ENCODE measurements at regions not wholly inside any gene's neighbourhood (a gene's known extent, or its start where the extent isn't known, plus 50 kb on each side); places are given as distances from the start of the nearest gene placed in this dataset.

DNA sequence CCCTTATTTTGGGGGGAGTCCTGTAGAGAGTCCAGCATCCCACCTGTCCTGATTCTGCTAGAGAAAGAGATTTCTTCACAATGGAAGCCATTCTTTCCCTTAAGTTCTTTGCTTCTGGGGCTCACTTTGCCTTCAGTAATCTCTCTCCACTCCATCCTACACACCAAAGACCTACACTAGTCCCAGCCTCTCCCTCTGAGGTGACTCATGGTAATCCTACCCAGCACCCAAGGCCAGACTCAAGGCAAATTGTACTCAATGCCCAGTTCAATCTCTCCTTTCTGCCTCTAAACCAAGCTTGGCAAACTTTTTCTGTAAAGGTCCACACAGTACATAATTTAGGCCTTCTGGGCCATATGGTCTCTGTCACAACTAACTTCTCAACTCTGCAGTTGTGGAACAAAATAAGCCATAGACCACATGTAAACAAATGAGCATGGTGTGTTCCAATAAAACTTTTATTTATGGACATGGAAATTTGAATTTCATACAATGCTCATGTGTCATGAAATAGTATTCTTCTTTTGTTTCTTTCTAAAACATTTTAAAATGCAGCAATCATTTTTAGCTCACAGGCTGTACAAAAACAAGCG is 72.5 kb downstream of the MRPL46 start:
- no peak overlapping the region for H2BK15ac ChIP-seq (replicated peaks; ENCODE audit: low read depth)
- no peak overlapping the region for H3K4me2 ChIP-seq (ENCODE audit: low read length)
- DNase-seq: no peak
- no peak overlapping the region for H3K18ac ChIP-seq (ENCODE audit: low read length)
- no peak overlapping the region for H3K4ac ChIP-seq (ENCODE audit: low read depth, low read length)
- H3K27me3 ChIP-seq (ENCODE audit: insufficient read depth, low read length, poor library complexity): no peaks in the 10 kb centered on the region
- no peaks in the 10 kb centered on the region for H3K4me1 ChIP-seq (ENCODE audit: control insufficient read depth, low read depth, low read length)
- H3K36me3 ChIP-seq (ENCODE audit: control insufficient read depth, insufficient read depth, low read length): no peaks in the 10 kb centered on the region
- no peaks in the 10 kb centered on the region for H3K79me1 ChIP-seq (ENCODE audit: low read length)
- H3K56ac ChIP-seq (ENCODE audit: low read length): no peak overlapping the region
- no CpG with 5 or more reads among the region's 1 CpG for whole genome bisulfite sequencing (ENCODE audit: extremely low coverage, insufficient coverage, low lambda C conversion rate)
- no peak overlapping the region for H3K9ac ChIP-seq (ENCODE audit: low read length)
- no peak overlapping the region for H3K27ac ChIP-seq (ENCODE audit: low read depth, low read length)
- H4K5ac ChIP-seq (ENCODE audit: low read length): no peak overlapping the region
- no peak overlapping the region for H2BK5ac ChIP-seq (ENCODE audit: low read length)
- no peak overlapping the region for H3K4me3 ChIP-seq (ENCODE audit: low read length)
- no peak overlapping the region for H2AK5ac ChIP-seq (ENCODE audit: low read length)
- H2BK120ac ChIP-seq (ENCODE audit: low read depth, low read length): no peak overlapping the region
- H3K79me2 ChIP-seq (ENCODE audit: control insufficient read depth, insufficient read depth, low read length): no peaks in the 10 kb centered on the region
- H4K8ac ChIP-seq (ENCODE audit: low read depth, low read length): no peak overlapping the region
- H3K23ac ChIP-seq (ENCODE audit: low read length): no peak overlapping the region

DNA sequence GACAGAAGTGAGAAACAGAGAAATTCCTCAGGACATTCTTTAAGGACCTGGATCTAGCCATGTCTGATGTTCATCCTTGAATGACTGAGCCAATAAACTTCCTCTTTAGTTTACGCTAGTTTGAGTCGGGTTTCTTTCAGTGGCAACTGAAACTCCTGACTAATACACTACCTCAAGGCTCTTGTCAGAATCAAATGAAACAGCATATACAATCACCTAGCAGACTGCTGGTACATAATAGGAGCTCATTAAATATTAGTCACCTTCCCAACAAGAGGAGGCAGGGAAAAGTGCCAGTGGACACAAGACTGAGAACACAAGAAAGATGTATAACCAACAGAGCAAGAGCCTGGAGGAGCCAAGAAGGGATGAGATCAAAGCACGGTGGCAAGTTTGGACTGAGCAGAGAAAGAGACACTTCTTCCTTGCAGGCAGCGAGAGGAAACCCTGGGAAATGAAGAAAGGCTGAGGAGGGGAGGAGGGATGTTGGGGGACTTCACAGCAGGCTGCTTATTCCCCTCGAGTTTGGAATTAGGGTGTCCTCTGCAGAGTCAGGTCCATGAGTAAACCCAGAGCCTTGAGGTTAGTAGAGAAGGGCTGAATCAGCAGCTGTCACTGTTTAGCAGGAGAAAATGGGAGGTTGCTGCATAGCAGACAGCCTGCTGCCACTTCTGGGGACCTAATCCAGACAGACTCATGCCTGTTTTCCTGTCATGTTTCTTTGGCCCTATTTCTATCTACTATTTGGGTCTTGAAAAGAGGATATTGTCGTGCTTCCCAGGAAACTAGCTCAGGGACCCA is 73.3 kb downstream of the MRPL46 start:
- no peak overlapping the region for H3K9ac ChIP-seq (ENCODE audit: low read length)
- no peak overlapping the region for H4K5ac ChIP-seq (ENCODE audit: low read length)
- no peaks in the 10 kb centered on the region for H3K36me3 ChIP-seq (ENCODE audit: control insufficient read depth, insufficient read depth, low read length)
- H3K18ac ChIP-seq (ENCODE audit: low read length): no peak overlapping the region
- no peaks in the 10 kb centered on the region for H3K79me1 ChIP-seq (ENCODE audit: low read length)
- H3K27ac ChIP-seq (ENCODE audit: low read depth, low read length): no peak overlapping the region
- no peaks in the 10 kb centered on the region for H3K4me1 ChIP-seq (ENCODE audit: control insufficient read depth, low read depth, low read length)
- H3K27me3 ChIP-seq (ENCODE audit: insufficient read depth, low read length, poor library complexity): no peaks in the 10 kb centered on the region
- H3K56ac ChIP-seq (ENCODE audit: low read length): no peak overlapping the region
- no peak overlapping the region for H3K4me2 ChIP-seq (ENCODE audit: low read length)
- H3K4me3 ChIP-seq (ENCODE audit: low read length): no peak overlapping the region
- no peaks in the 10 kb centered on the region for H3K79me2 ChIP-seq (ENCODE audit: control insufficient read depth, insufficient read depth, low read length)
- H2BK120ac ChIP-seq (ENCODE audit: low read depth, low read length): no peak overlapping the region
- DNase-seq: no peak
- H2AK5ac ChIP-seq (ENCODE audit: low read length): no peak overlapping the region
- no peak overlapping the region for H3K4ac ChIP-seq (ENCODE audit: low read depth, low read length)
- no peak overlapping the region for H2BK15ac ChIP-seq (replicated peaks; ENCODE audit: low read depth)
- H4K8ac ChIP-seq (ENCODE audit: low read depth, low read length): no peak overlapping the region
- H3K23ac ChIP-seq (ENCODE audit: low read length): no peak overlapping the region
- no peak overlapping the region for H2BK5ac ChIP-seq (ENCODE audit: low read length)
- no CpG with 5 or more reads among the region's 6 CpGs for WGBS (ENCODE audit: extremely low coverage, insufficient coverage, low lambda C conversion rate)

DNA sequence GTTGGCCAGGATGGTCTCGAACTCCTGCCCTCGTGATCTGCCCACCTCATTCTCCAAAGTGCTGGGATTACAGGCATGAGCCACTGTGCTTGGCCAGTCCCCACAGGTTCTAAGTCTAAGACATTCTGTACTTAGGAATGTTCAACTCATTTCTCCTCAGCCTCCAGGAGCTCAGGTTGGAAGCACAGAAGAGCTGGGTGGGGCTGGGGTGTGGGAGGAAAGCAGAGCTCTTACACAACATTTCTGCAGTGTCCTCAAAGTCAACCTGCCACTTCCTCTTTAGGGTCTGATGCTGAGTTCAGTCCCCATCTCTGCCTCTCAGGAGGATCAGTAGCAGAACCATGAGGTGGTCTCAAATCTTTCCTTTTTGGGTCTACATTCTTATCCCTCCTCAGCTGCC is 75.5 kb downstream of the MRPL46 start:
- H3K9ac ChIP-seq (ENCODE audit: low read length): no peak overlapping the region
- no peak overlapping the region for H2BK5ac ChIP-seq (ENCODE audit: low read length)
- no peaks in the 10 kb centered on the region for H3K27me3 ChIP-seq (ENCODE audit: insufficient read depth, low read length, poor library complexity)
- no peaks in the 10 kb centered on the region for H3K79me1 ChIP-seq (ENCODE audit: low read length)
- H3K36me3 ChIP-seq (ENCODE audit: control insufficient read depth, insufficient read depth, low read length): no peaks in the 10 kb centered on the region
- H3K4me1 ChIP-seq (ENCODE audit: control insufficient read depth, low read depth, low read length): no peaks in the 10 kb centered on the region
- no peak overlapping the region for H3K4me3 ChIP-seq (ENCODE audit: low read length)
- no peak overlapping the region for H4K5ac ChIP-seq (ENCODE audit: low read length)
- H3K56ac ChIP-seq (ENCODE audit: low read length): no peak overlapping the region
- no CpG with 5 or more reads among the region's 2 CpGs for WGBS (ENCODE audit: extremely low coverage, insufficient coverage, low lambda C conversion rate)
- no peak for DNase-seq
- no peak overlapping the region for H3K23ac ChIP-seq (ENCODE audit: low read length)
- H3K18ac ChIP-seq (ENCODE audit: low read length): no peak overlapping the region
- no peak overlapping the region for H2BK120ac ChIP-seq (ENCODE audit: low read depth, low read length)
- no peak overlapping the region for H3K4me2 ChIP-seq (ENCODE audit: low read length)
- no peak overlapping the region for H2BK15ac ChIP-seq (replicated peaks; ENCODE audit: low read depth)
- H3K4ac ChIP-seq (ENCODE audit: low read depth, low read length): no peak overlapping the region
- H3K27ac ChIP-seq (ENCODE audit: low read depth, low read length): no peak overlapping the region
- H2AK5ac ChIP-seq (ENCODE audit: low read length): no peak overlapping the region
- no peaks in the 10 kb centered on the region for H3K79me2 ChIP-seq (ENCODE audit: control insufficient read depth, insufficient read depth, low read length)
- no peak overlapping the region for H4K8ac ChIP-seq (ENCODE audit: low read depth, low read length)

DNA sequence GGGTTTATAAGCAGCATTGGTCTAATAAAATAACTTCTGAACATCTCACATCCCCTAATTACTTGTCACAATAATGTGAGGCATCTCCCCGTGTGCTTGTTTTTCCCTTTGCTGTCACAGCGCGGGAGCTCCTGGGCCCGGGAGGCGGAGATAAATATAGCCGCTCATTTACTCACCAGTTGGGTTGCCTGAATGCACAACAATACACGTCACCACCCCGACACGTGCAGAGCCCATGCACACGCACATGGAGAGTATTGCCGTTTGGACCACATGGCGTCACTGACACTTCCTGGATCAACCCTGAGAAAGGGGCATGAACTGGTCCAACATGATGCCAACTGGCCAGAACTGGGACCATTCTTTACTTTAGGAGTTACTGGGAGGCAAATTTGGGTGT is 76.2 kb downstream of the MRPL46 start:
- Histone ChIP-seq H3K36me3 (ENCODE audit: control insufficient read depth, insufficient read depth, low read length) (no peaks in the 10 kb centered on the region), H2BK120ac (ENCODE audit: low read depth, low read length) (no peak overlapping the region), H4K8ac (ENCODE audit: low read depth, low read length) (no peak overlapping the region), H3K18ac (ENCODE audit: low read length) (no peak overlapping the region), H3K79me2 (ENCODE audit: control insufficient read depth, insufficient read depth, low read length) (no peaks in the 10 kb centered on the region), H3K4me3 (ENCODE audit: low read length) (no peak overlapping the region), H3K56ac (ENCODE audit: low read length) (no peak overlapping the region), H3K79me1 (ENCODE audit: low read length) (no peaks in the 10 kb centered on the region), H2AK5ac (ENCODE audit: low read length) (no peak overlapping the region), H2BK15ac (replicated peaks; ENCODE audit: low read depth) (no peak overlapping the region), H3K23ac (ENCODE audit: low read length) (no peak overlapping the region), H2BK5ac (ENCODE audit: low read length) (no peak overlapping the region), H4K5ac (ENCODE audit: low read length) (no peak overlapping the region), H3K27ac (ENCODE audit: low read depth, low read length) (no peak overlapping the region), H3K4ac (ENCODE audit: low read depth, low read length) (no peak overlapping the region), H3K4me2 (ENCODE audit: low read length) (no peak overlapping the region), H3K4me1 (ENCODE audit: control insufficient read depth, low read depth, low read length) (no peaks in the 10 kb centered on the region), H3K27me3 (ENCODE audit: insufficient read depth, low read length, poor library complexity) (no peaks in the 10 kb centered on the region), H3K9ac (ENCODE audit: low read length) (no peak overlapping the region)
- no CpG with 5 or more reads among the region's 12 CpGs for WGBS (ENCODE audit: extremely low coverage, insufficient coverage, low lambda C conversion rate)
- no peak for DNase-seq

DNA sequence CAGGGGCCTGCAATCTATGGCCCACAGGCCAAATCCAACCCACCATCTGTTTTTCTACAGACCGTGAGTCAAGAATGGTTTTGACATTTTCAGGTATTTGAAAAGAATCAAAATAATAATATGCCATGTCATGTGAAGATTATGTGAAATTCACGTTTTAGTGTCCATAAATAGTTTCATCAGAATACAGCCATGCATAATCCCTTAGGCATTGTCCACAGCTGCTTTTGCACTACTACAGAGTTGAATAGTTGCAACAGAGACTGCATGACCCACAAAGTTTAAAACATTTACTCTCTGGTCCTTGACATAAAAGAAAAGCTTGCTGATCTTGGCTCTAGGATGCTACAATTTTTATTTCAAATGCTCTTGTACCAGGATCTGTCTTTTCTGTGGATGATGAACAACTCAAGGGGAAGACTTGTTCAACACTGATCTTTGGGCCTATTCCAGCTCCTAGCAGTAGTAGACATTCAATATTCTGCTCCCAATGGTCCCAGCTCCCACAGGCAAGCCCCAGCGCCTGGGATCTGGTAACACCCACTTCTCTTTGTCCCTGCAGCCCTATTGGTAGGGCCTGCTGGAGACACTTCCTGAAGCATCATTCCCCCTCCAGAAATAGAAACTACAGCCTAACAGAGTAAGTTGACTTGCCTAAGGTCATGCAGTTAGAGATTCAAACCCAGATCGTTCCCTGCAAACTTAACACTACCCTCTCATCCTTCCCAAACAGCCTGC is 76.9 kb downstream of the MRPL46 start:
- no peak overlapping the region for H2BK5ac ChIP-seq (ENCODE audit: low read length)
- no peaks in the 10 kb centered on the region for H3K4me1 ChIP-seq (ENCODE audit: control insufficient read depth, low read depth, low read length)
- no peak for DNase-seq
- H3K4me2 ChIP-seq (ENCODE audit: low read length): no peak overlapping the region
- no peak overlapping the region for H3K27ac ChIP-seq (ENCODE audit: low read depth, low read length)
- no peak overlapping the region for H3K4ac ChIP-seq (ENCODE audit: low read depth, low read length)
- H4K5ac ChIP-seq (ENCODE audit: low read length): no peak overlapping the region
- no peaks in the 10 kb centered on the region for H3K79me2 ChIP-seq (ENCODE audit: control insufficient read depth, insufficient read depth, low read length)
- no peak overlapping the region for H3K18ac ChIP-seq (ENCODE audit: low read length)
- WGBS (ENCODE audit: extremely low coverage, insufficient coverage, low lambda C conversion rate): no CpG with 5 or more reads among the region's 4 CpGs
- no peak overlapping the region for H3K9ac ChIP-seq (ENCODE audit: low read length)
- no peak overlapping the region for H2BK120ac ChIP-seq (ENCODE audit: low read depth, low read length)
- no peak overlapping the region for H3K56ac ChIP-seq (ENCODE audit: low read length)
- H4K8ac ChIP-seq (ENCODE audit: low read depth, low read length): no peak overlapping the region
- no peaks in the 10 kb centered on the region for H3K36me3 ChIP-seq (ENCODE audit: control insufficient read depth, insufficient read depth, low read length)
- no peak overlapping the region for H2BK15ac ChIP-seq (replicated peaks; ENCODE audit: low read depth)
- no peaks in the 10 kb centered on the region for H3K79me1 ChIP-seq (ENCODE audit: low read length)
- H3K4me3 ChIP-seq (ENCODE audit: low read length): no peak overlapping the region
- no peak overlapping the region for H2AK5ac ChIP-seq (ENCODE audit: low read length)
- H3K27me3 ChIP-seq (ENCODE audit: insufficient read depth, low read length, poor library complexity): no peaks in the 10 kb centered on the region
- H3K23ac ChIP-seq (ENCODE audit: low read length): no peak overlapping the region
